ENCODE measurements at regions not wholly inside any gene's neighbourhood (a gene's known extent, or its start where the extent isn't known, plus 50 kb on each side); places are given as distances from the start of the nearest gene placed in this dataset.
A peak's percentile ranks its signal among the peaks of the same experiment; 100 is the strongest.

DNA sequence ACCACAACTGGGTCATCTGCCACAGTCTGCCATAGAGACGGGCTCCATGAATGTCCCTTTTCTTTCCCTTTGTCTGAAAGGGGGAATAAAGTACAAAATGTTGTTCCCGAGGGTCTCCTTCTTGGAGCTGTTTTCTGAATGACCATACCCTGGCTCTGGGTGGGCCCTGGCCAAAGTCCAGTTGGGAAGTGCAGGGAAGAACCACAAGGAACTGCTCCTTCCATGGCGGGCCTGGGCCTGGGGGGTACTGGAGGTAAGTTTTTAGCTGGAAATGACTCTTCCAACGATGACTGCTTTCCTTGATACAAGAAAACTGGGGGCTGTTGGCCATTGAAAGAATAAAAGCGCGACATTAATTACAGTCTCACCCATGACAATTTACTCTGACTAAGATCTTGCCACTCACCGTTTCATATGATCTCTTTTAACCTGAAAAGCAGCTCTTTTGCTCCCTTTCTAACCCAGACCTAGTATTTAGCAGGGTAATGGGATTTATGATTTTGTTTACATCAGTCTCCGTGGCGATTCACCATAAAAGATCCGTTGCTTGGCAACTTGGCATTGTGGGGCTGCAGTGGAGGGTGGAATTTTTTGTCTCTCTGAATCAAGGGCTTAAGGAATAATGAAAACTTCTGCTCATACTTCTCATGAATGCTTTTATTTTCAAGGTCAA is 89.2 kb upstream of the PTCH1 start:
- no peak overlapping the region for H3K27ac Mint-ChIP-seq
- Histone ChIP-seq H3F3A (replicated peaks; ENCODE audit: low read depth) (no peaks in the 10 kb centered on the region), H3K79me2 (replicated peaks; ENCODE audit: insufficient read depth) (no peaks in the 10 kb centered on the region), H3K4me1 (ENCODE audit: insufficient read depth) (no peaks in the 10 kb centered on the region; the same call in 1 of the 2 replicates), H4K20me1 (replicated peaks; ENCODE audit: insufficient read depth) (no peaks in the 10 kb centered on the region), H3K4me3 (no peak overlapping the region), H3K9me2 (ENCODE audit: insufficient read depth) (0 out of 2 replicates have a peak, but pooled peaks cover 3% of the 10 kb centered on the region), H3K27ac (ENCODE audit: low read depth) (no peak overlapping the region), H3K36me3 (ENCODE audit: insufficient read depth) (no peaks in the 10 kb centered on the region), H2AFZ (no peak overlapping the region), H3K27me3 (ENCODE audit: insufficient read depth) (no peaks in the 10 kb centered on the region), H3K4me2 (no peak overlapping the region)
- peak; percentile 60 for DNase-seq (ENCODE audit: low spot score)
- H3K4me1 Mint-ChIP-seq = peaks cover 14% of the 10 kb centered on the region
- peak; percentile 18; the same call in 2 of the 3 replicates for ATAC-seq
- TF ChIP-seq JUNB (IDR thresholded peaks at IDR 0.05; ENCODE audit: unreplicated experiment) (no peak), POLR2AphosphoS5 (IDR thresholded peaks at IDR 0.05; ENCODE audit: low read depth) (no peak), EZH2 (IDR thresholded peaks at IDR 0.05; ENCODE audit: low read depth, unreplicated experiment) (no peak), ZNF331 (CRISPR knock-in tag; IDR thresholded peaks at IDR 0.05; ENCODE audit: low read depth) (no peak), EZH2phosphoT487 (IDR thresholded peaks at IDR 0.05; ENCODE audit: unreplicated experiment) (no peak), CREB1 (CRISPR knock-in tag; IDR thresholded peaks at IDR 0.05; ENCODE audit: low read depth) (no peak), STAT1 (IDR thresholded peaks at IDR 0.05; ENCODE audit: unreplicated experiment) (no peak), ZNF114 (CRISPR knock-in tag; IDR thresholded peaks at IDR 0.05) (no peak), NANOG (IDR thresholded peaks at IDR 0.05; ENCODE audit: borderline replicate concordance) (no peak)
- TF ChIP-seq, protein P1, sequence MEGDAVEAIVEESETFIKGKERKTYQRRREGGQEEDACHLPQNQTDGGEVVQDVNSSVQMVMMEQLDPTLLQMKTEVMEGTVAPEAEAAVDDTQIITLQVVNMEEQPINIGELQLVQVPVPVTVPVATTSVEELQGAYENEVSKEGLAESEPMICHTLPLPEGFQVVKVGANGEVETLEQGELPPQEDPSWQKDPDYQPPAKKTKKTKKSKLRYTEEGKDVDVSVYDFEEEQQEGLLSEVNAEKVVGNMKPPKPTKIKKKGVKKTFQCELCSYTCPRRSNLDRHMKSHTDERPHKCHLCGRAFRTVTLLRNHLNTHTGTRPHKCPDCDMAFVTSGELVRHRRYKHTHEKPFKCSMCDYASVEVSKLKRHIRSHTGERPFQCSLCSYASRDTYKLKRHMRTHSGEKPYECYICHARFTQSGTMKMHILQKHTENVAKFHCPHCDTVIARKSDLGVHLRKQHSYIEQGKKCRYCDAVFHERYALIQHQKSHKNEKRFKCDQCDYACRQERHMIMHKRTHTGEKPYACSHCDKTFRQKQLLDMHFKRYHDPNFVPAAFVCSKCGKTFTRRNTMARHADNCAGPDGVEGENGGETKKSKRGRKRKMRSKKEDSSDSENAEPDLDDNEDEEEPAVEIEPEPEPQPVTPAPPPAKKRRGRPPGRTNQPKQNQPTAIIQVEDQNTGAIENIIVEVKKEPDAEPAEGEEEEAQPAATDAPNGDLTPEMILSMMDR (conservative IDR thresholded peaks at IDR 0.05; ENCODE audit: low read depth in 2 of 2) = no peak
- TF ChIP-seq, protein P2, sequence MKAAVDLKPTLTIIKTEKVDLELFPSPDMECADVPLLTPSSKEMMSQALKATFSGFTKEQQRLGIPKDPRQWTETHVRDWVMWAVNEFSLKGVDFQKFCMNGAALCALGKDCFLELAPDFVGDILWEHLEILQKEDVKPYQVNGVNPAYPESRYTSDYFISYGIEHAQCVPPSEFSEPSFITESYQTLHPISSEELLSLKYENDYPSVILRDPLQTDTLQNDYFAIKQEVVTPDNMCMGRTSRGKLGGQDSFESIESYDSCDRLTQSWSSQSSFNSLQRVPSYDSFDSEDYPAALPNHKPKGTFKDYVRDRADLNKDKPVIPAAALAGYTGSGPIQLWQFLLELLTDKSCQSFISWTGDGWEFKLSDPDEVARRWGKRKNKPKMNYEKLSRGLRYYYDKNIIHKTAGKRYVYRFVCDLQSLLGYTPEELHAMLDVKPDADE (IDR thresholded peaks at IDR 0.05) = no peak
- TF ChIP-seq, protein P3, sequence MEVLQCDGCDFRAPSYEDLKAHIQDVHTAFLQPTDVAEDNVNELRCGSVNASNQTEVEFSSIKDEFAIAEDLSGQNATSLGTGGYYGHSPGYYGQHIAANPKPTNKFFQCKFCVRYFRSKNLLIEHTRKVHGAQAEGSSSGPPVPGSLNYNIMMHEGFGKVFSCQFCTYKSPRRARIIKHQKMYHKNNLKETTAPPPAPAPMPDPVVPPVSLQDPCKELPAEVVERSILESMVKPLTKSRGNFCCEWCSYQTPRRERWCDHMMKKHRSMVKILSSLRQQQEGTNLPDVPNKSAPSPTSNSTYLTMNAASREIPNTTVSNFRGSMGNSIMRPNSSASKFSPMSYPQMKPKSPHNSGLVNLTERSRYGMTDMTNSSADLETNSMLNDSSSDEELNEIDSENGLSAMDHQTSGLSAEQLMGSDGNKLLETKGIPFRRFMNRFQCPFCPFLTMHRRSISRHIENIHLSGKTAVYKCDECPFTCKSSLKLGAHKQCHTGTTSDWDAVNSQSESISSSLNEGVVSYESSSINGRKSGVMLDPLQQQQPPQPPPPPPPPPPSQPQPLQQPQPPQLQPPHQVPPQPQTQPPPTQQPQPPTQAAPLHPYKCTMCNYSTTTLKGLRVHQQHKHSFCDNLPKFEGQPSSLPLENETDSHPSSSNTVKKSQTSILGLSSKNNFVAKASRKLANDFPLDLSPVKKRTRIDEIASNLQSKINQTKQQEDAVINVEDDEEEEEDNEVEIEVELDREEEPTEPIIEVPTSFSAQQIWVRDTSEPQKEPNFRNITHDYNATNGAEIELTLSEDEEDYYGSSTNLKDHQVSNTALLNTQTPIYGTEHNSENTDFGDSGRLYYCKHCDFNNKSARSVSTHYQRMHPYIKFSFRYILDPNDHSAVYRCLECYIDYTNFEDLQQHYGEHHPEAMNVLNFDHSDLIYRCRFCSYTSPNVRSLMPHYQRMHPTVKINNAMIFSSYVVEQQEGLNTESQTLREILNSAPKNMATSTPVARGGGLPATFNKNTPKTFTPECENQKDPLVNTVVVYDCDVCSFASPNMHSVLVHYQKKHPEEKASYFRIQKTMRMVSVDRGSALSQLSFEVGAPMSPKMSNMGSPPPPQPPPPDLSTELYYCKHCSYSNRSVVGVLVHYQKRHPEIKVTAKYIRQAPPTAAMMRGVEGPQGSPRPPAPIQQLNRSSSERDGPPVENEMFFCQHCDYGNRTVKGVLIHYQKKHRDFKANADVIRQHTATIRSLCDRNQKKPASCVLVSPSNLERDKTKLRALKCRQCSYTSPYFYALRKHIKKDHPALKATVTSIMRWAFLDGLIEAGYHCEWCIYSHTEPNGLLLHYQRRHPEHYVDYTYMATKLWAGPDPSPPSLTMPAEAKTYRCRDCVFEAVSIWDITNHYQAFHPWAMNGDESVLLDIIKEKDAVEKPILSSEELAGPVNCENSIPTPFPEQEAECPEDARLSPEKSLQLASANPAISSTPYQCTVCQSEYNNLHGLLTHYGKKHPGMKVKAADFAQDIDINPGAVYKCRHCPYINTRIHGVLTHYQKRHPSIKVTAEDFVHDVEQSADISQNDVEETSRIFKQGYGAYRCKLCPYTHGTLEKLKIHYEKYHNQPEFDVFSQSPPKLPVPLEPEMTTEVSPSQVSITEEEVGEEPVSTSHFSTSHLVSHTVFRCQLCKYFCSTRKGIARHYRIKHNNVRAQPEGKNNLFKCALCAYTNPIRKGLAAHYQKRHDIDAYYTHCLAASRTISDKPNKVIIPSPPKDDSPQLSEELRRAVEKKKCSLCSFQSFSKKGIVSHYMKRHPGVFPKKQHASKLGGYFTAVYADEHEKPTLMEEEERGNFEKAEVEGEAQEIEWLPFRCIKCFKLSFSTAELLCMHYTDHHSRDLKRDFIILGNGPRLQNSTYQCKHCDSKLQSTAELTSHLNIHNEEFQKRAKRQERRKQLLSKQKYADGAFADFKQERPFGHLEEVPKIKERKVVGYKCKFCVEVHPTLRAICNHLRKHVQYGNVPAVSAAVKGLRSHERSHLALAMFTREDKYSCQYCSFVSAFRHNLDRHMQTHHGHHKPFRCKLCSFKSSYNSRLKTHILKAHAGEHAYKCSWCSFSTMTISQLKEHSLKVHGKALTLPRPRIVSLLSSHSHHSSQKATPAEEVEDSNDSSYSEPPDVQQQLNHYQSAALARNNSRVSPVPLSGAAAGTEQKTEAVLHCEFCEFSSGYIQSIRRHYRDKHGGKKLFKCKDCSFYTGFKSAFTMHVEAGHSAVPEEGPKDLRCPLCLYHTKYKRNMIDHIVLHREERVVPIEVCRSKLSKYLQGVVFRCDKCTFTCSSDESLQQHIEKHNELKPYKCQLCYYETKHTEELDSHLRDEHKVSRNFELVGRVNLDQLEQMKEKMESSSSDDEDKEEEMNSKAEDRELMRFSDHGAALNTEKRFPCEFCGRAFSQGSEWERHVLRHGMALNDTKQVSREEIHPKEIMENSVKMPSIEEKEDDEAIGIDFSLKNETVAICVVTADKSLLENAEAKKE (CRISPR knock-in tag; IDR thresholded peaks at IDR 0.05) = no peak
- TF ChIP-seq, protein P4, sequence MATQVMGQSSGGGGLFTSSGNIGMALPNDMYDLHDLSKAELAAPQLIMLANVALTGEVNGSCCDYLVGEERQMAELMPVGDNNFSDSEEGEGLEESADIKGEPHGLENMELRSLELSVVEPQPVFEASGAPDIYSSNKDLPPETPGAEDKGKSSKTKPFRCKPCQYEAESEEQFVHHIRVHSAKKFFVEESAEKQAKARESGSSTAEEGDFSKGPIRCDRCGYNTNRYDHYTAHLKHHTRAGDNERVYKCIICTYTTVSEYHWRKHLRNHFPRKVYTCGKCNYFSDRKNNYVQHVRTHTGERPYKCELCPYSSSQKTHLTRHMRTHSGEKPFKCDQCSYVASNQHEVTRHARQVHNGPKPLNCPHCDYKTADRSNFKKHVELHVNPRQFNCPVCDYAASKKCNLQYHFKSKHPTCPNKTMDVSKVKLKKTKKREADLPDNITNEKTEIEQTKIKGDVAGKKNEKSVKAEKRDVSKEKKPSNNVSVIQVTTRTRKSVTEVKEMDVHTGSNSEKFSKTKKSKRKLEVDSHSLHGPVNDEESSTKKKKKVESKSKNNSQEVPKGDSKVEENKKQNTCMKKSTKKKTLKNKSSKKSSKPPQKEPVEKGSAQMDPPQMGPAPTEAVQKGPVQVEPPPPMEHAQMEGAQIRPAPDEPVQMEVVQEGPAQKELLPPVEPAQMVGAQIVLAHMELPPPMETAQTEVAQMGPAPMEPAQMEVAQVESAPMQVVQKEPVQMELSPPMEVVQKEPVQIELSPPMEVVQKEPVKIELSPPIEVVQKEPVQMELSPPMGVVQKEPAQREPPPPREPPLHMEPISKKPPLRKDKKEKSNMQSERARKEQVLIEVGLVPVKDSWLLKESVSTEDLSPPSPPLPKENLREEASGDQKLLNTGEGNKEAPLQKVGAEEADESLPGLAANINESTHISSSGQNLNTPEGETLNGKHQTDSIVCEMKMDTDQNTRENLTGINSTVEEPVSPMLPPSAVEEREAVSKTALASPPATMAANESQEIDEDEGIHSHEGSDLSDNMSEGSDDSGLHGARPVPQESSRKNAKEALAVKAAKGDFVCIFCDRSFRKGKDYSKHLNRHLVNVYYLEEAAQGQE (IDR thresholded peaks at IDR 0.05; ENCODE audit: unreplicated experiment) = no peak
- H3K27me3 Mint-ChIP-seq (ENCODE audit: insufficient read depth, low read depth, poor library complexity) = peaks cover 2% of the 10 kb centered on the region
- no peaks in the 10 kb centered on the region; the same call in 2 of the 3 replicates for H3K9me3 Mint-ChIP-seq
- H3K36me3 Mint-ChIP-seq (ENCODE audit: low read depth) = no peaks in the 10 kb centered on the region
- no peak overlapping the region for H3K4me3 Mint-ChIP-seq

All from GM23338 (cell line).